Mammary epithelial cell (primary cell): ENCODE measurements at regions not wholly inside any gene's neighbourhood (a gene's known extent, or its start where the extent isn't known, plus 50 kb on each side); places are given as distances from the start of the nearest gene placed in this dataset.

Experiments
- CTCF ChIP-seq, 2 donors: IDR thresholded peaks in 1 of 2; conservative IDR thresholded peaks in 1 of 2; 2 replicates each; pipeline ENCODE4 v1.5.1; 2011 to 2012; ENCODE audit warnings: inconsistent platforms in 2 of 2, low read length in 2 of 2, mild to moderate bottlenecking in 2 of 2, control low read depth in 1 of 2, low read depth in 1 of 2; ENCODE audit not compliant: insufficient read depth in 1 of 2; ENCODE audit errors: extremely low read depth in 1 of 2
- EZH2 ChIP-seq: IDR thresholded peaks from 2 replicates; pipeline ENCODE4 v1.6.1; 2012; ENCODE audit warnings: low read length, inconsistent platforms, borderline replicate concordance

GRCh38 chr4:54505362-54505761 lies 152.4 kb upstream of the KIT start:
- TF ChIP-seq EZH2: no peak
- no peak for TF ChIP-seq CTCF (conservative IDR thresholded peaks at IDR 0.05 in 1 of 2, IDR thresholded peaks at IDR 0.05 in 1 of 2; ENCODE audit: extremely low read depth in 1 of 2, insufficient read depth in 1 of 2, low read depth in 1 of 2, low read length in 2 of 2)
